Endothelial cell of umbilical vein (primary cell): ENCODE measurements at regions not wholly inside any gene's neighbourhood (a gene's known extent, or its start where the extent isn't known, plus 50 kb on each side); places are given as distances from the start of the nearest gene placed in this dataset.

Experiments used
- BruUV-seq: library from RNA; stranded (reverse); fragments of 400-500 nt; replicated peaks from 2 replicates; lab custom pipeline; 2021; lab: Mats Ljungman, UMichigan
- CTCF ChIA-PET: fragments of 300-600, 350-600 bp; sonication (Branson Sonifier 250); formaldehyde crosslinking; loops from one replicate; lab custom pipeline; 2021; ENCODE audit warnings: antibody characterized with exemption, inconsistent platforms; lab: Charles Lee
- POLR2A ChIA-PET: fragments of 300-600, 350-600 bp; sonication (Branson Sonifier 250); formaldehyde crosslinking; loops from one replicate; lab custom pipeline; 2021; ENCODE audit warnings: antibody characterized with exemption, inconsistent platforms; lab: Charles Lee
- DNase-seq: peaks from one replicate; pipeline ENCODE4 v3.0.0-alpha.2; 2011; ENCODE audit warnings: low read depth, low spot score
- FAIRE-seq: peaks from 2 replicates; lab custom pipeline; 2011; peaks lifted over from hg19 to GRCh38; lab: Jason Lieb, UNC
- H2AFZ ChIP-seq: 2 replicates; pipeline ENCODE4 v1.6.0; 2012; ENCODE audit warnings: low read depth, low read length, control low read depth, inconsistent platforms
- H3K27ac ChIP-seq: 2 replicates; pipeline ENCODE4 v1.5.1; 2011; ENCODE audit warnings: low read depth, mild to moderate bottlenecking, control low read depth, low read length, moderate library complexity; ENCODE audit not compliant: insufficient read depth
- H3K27me3 ChIP-seq, 2 experiments: 2 replicates each; pipeline versions ENCODE4 v1.6.0 to v1.6.1; 2011; ENCODE audit warnings: low read length in 2 of 2, mixed read lengths in 1 of 2; ENCODE audit not compliant: control insufficient read depth in 2 of 2, insufficient read depth in 2 of 2
- H3K36me3 ChIP-seq, 2 experiments: 2 replicates in 1 of 2; 3 replicates in 1 of 2; pipeline ENCODE4 v1.5.1; 2011; ENCODE audit warnings: low read length in 2 of 2, mild to moderate bottlenecking in 1 of 2, moderate library complexity in 1 of 2; ENCODE audit not compliant: control insufficient read depth in 2 of 2, insufficient read depth in 2 of 2; ENCODE audit errors: extremely low read depth in 1 of 2
- H3K4me1 ChIP-seq: 3 replicates; pipeline ENCODE4 v1.5.1; 2011; ENCODE audit warnings: mild to moderate bottlenecking, low read length; ENCODE audit not compliant: control insufficient read depth, insufficient read depth; ENCODE audit errors: extremely low read depth
- H3K4me2 ChIP-seq: 2 replicates; pipeline ENCODE4 v1.6.1; 2011; ENCODE audit warnings: low read length, control low read depth, mixed read lengths; ENCODE audit not compliant: insufficient read depth
- H3K4me3 ChIP-seq, 3 experiments: fragments of 200-600 bp in 1 of 3; sonication (generic), shearing (Covaris generic) in 1 of 3; replicated peaks in 1 of 3; 2 replicates each; pipeline ENCODE4 v1.5.1; 2011 to 2016; ENCODE audit warnings: control low read depth in 3 of 3, low read length in 3 of 3, mild to moderate bottlenecking in 2 of 3, inconsistent platforms in 1 of 3, low read depth in 1 of 3, moderate library complexity in 1 of 3; ENCODE audit not compliant: insufficient read depth in 1 of 3
- H3K79me2 ChIP-seq: 2 replicates; pipeline ENCODE4 v1.6.0; 2012; ENCODE audit warnings: low read length, inconsistent platforms; ENCODE audit not compliant: control insufficient read depth, insufficient read depth
- H3K9ac ChIP-seq: replicated peaks from 2 replicates; pipeline ENCODE3; 2011; ENCODE audit warnings: low read length, control low read depth; ENCODE audit not compliant: insufficient read depth; ENCODE audit errors: extremely low read depth
- H3K9me1 ChIP-seq: replicated peaks from 3 replicates; pipeline ENCODE4 v1.6.0; 2011; ENCODE audit warnings: mild to moderate bottlenecking, low read length; ENCODE audit not compliant: control insufficient read depth, insufficient read depth; ENCODE audit errors: extremely low read depth
- H3K9me3 ChIP-seq: replicated peaks from 2 replicates; pipeline ENCODE4 v1.5.1; 2012; ENCODE audit warnings: low read length, inconsistent platforms; ENCODE audit not compliant: control insufficient read depth, insufficient read depth
- H4K20me1 ChIP-seq: replicated peaks from 2 replicates; pipeline ENCODE3; 2011; ENCODE audit warnings: mild to moderate bottlenecking, low read length; ENCODE audit not compliant: control insufficient read depth, insufficient read depth; ENCODE audit errors: extremely low read depth
- EZH2 ChIP-seq: IDR thresholded peaks from 2 replicates; pipeline ENCODE4 v1.6.1; 2012; ENCODE audit warnings: borderline replicate concordance, low read depth, mild to moderate bottlenecking, moderate library complexity, low read length, inconsistent platforms; ENCODE audit not compliant: severe bottlenecking
- FOS ChIP-seq: IDR thresholded peaks from 2 replicates; pipeline ENCODE4 v1.6.1; 2011; ENCODE audit warnings: mild to moderate bottlenecking, low read length, moderate library complexity, borderline replicate concordance; ENCODE audit not compliant: insufficient read depth
- GATA2 ChIP-seq: IDR thresholded peaks from 2 replicates; pipeline ENCODE4 v1.7.0; 2011; ENCODE audit warnings: low read depth, mild to moderate bottlenecking, moderate library complexity, mixed read lengths, low read length; ENCODE audit not compliant: insufficient read length, insufficient read depth
- JUN ChIP-seq: IDR thresholded peaks from 2 replicates; pipeline ENCODE4 v1.6.1; 2011; ENCODE audit warnings: borderline replicate concordance, low read depth; ENCODE audit not compliant: insufficient read length, insufficient read depth
- MYC ChIP-seq: IDR thresholded peaks from one replicate; pipeline ENCODE4 v1.6.1; 2011; ENCODE audit warnings: mild to moderate bottlenecking, low read depth, low read length
- POLR2A ChIP-seq: IDR thresholded peaks from 2 replicates; pipeline ENCODE4 v1.6.1; 2012; ENCODE audit warnings: low read depth, mild to moderate bottlenecking, control low read depth, low read length
- POLR2AphosphoS5 ChIP-seq: IDR thresholded peaks from 2 replicates; pipeline ENCODE4 v1.6.1; 2012; ENCODE audit warnings: low read depth, mild to moderate bottlenecking, control low read depth, low read length, moderate library complexity; ENCODE audit not compliant: insufficient read depth
- dilution Hi-C: fragments of 300-500 bp; cut with MboI; formaldehyde crosslinking; loops from one replicate; pipeline ENCODE4 v1.15.0; 2019; ENCODE audit warnings: low sequenced_read_pairs; ENCODE audit not compliant: extremely low pct_ligation_motif_present
- intact Hi-C: fragments of 100-400 bp; cut with micrococcal nuclease; formaldehyde crosslinking; loops from one replicate; pipeline ENCODE4 v1.10.0; 2022
- TF ChIP-seq, protein P1 (sequence below), 2 donors: IDR thresholded peaks; 1 replicate in 1 of 2; 2 replicates in 1 of 2; pipeline ENCODE4 v1.5.1; 2011; ENCODE audit warnings: low read length in 2 of 2, mild to moderate bottlenecking in 2 of 2, moderate library complexity in 2 of 2, control low read depth in 1 of 2, inconsistent platforms in 1 of 2, low read depth in 1 of 2; ENCODE audit not compliant: insufficient read depth in 1 of 2; ENCODE audit errors: extremely low read depth in 1 of 2
- TF ChIP-seq, protein P2 (sequence below): IDR thresholded peaks from 2 replicates; pipeline ENCODE4 v1.6.1; 2011; ENCODE audit not compliant: insufficient read depth, insufficient read length

GRCh38 chr2:180202467-180202951, 195.4 kb upstream of the CWC22 start:
- Histone ChIP-seq H3K9me3 (no peaks in the 10 kb centered on the region), H3K9me1 (no peaks in the 10 kb centered on the region), H3K9ac (no peak overlapping the region), H3K79me2 (no peaks in the 10 kb centered on the region), H3K27ac (no peak overlapping the region), H3K4me3 (no peak overlapping the region), H2AFZ (no peak overlapping the region), H3K4me2 (no peak overlapping the region), H3K36me3 (no peaks in the 10 kb centered on the region), H3K4me1 (no peaks in the 10 kb centered on the region), H4K20me1 (no peaks in the 10 kb centered on the region), H3K27me3 (no peaks in the 10 kb centered on the region)
- POLR2A ChIA-PET: no interaction called here
- no peak for DNase-seq
- dilution Hi-C loops (no loop called here), intact Hi-C loops (no loop called here)
- CTCF ChIA-PET: no interaction called here
- no peak for FAIRE-seq
- BruUV-seq: no TSS peak
- TF ChIP-seq, protein P1, sequence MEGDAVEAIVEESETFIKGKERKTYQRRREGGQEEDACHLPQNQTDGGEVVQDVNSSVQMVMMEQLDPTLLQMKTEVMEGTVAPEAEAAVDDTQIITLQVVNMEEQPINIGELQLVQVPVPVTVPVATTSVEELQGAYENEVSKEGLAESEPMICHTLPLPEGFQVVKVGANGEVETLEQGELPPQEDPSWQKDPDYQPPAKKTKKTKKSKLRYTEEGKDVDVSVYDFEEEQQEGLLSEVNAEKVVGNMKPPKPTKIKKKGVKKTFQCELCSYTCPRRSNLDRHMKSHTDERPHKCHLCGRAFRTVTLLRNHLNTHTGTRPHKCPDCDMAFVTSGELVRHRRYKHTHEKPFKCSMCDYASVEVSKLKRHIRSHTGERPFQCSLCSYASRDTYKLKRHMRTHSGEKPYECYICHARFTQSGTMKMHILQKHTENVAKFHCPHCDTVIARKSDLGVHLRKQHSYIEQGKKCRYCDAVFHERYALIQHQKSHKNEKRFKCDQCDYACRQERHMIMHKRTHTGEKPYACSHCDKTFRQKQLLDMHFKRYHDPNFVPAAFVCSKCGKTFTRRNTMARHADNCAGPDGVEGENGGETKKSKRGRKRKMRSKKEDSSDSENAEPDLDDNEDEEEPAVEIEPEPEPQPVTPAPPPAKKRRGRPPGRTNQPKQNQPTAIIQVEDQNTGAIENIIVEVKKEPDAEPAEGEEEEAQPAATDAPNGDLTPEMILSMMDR (IDR thresholded peaks at IDR 0.05; ENCODE audit: extremely low read depth in 1 of 2, insufficient read depth in 1 of 2, low read depth in 1 of 2, low read length in 2 of 2): no peak
- TF ChIP-seq POLR2A: no peak
- no peak for TF ChIP-seq MYC
- no peak for TF ChIP-seq FOS
- TF ChIP-seq JUN: no peak
- no peak for TF ChIP-seq GATA2
- TF ChIP-seq POLR2AphosphoS5: no peak
- TF ChIP-seq EZH2: no peak
- TF ChIP-seq, protein P2, sequence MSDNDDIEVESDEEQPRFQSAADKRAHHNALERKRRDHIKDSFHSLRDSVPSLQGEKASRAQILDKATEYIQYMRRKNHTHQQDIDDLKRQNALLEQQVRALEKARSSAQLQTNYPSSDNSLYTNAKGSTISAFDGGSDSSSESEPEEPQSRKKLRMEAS: no peak
